ENCODE measurements at regions not wholly inside any gene's neighbourhood (a gene's known extent, or its start where the extent isn't known, plus 50 kb on each side); places are given as distances from the start of the nearest gene placed in this dataset.
A peak's percentile ranks its signal among the peaks of the same experiment; 100 is the strongest.

DNA sequence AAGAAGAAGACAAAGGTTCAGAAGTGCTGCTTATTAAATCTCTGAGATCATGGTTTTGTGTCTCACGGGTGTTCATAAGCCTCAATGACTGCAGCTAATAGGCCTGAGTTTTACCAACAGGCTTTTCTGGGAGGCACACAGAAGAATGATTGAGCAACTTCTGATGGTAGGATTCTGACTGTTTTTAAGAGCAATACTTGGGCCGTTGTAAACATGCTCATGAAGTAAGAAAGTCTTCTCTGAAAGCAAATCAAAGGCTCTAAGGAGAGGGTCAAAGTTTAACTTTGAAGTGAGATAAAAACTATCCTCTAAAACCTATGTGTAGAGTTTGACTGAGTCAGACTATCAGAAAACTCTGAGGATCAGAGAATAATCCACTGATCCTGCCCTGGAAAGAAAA lies 390.9 kb upstream of the DAB2 start:
- no peak for DNase-seq

DNA sequence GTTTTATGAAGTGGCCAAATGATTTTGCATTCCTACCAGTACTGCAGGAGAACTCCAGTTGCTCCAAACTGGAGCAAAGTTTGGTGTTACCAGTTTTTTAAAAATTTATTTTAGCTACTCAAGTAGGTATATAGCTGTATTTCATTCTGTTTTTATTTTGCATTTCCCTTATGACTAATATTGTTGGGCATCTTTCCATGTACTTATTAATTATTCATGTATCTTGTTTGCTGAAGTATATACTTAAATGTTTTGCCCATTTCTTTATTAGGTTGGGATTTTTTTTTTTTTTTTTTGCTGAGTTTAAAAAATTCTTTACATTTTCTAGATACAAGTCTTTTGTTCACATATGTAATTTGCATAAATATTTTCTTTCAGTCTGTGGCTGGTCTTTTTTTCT lies 386.6 kb upstream of the DAB2 start:
- DNase-seq = no peak

DNA sequence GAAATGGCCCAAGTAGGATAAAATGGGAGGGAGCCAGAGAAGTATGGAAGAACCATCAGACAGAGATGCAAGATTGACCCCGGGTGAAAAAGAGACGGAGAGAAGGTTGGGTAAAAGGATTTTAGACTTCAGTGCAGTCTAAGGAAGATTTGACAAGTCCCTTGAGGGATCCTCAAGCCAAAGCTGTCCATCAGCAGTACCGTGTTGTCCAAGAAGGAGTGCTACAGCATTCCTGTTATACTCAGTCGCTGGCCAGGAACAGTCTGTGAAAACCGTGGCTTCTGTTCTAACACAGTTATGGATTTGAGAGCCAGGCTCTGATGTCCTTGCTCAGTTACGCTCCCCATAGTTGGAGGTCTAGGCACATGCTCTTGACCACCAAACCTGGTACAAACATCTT lies 383.9 kb upstream of the DAB2 start:
- no peak for DNase-seq

DNA sequence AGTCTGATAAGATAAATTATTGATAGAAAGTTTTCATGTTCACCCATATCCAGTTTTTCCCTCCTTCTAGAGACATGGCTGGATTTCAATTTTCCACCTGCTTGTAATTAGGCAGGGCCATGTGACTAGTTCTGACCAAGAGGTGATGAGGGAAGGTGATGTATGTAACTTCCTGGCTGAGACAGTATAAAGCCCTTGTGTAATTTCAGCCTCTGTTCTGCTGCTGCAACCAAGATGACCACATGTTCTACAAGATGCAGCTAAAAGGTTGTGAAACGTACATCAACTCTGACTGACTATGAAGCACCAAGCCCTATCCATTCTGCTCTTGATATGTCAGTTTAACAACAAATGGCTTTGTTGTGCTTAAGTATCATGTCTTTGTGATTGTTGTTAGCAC lies 376.5 kb upstream of the DAB2 start:
- DNase-seq = no peak

DNA sequence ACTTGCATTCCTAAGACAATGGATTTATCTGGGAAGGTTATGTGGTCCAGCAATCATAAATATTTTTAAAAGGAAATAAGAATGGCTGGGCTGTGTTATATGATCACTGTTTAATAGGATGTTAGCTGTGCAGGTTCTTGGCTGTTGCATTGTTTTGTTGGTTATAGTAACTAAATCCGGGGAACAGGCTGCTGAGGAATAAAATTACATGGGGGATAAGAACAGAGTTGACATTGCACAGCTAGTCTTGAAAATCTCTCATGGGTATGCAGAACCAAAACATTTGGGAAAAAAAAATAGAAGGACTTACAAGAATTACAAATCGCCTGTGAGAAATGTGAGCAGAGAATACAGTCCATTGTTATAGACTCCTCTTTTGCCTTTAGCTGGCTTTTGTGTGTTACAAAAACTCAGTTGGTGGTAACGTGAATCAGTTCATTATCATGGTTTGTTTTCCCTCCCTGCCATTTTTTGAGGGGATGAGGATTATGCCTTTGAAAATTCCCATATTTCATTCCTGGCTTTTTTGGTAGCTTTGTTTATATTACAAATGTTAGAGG lies 375.3 kb upstream of the DAB2 start:
- DNase-seq = no peak

DNA sequence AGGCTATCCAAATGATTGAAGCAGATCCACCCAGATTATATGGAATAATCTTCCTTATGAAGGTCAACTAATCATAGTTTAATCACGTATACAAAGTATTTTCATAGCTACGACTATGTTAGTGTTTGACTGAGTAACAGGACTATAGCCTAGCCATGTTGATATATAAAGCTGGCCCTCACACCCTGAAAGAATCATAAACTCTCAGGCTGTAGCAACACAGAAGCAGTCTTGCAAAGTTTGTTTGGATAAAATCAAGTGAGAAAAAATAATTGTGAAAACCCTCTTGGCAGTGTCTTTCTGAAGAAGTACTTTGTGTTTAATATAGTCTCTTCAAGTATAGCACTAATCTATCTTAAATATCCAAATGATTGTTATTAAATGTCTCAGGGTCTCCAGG lies 374.5 kb upstream of the DAB2 start:
- no peak for DNase-seq

DNA sequence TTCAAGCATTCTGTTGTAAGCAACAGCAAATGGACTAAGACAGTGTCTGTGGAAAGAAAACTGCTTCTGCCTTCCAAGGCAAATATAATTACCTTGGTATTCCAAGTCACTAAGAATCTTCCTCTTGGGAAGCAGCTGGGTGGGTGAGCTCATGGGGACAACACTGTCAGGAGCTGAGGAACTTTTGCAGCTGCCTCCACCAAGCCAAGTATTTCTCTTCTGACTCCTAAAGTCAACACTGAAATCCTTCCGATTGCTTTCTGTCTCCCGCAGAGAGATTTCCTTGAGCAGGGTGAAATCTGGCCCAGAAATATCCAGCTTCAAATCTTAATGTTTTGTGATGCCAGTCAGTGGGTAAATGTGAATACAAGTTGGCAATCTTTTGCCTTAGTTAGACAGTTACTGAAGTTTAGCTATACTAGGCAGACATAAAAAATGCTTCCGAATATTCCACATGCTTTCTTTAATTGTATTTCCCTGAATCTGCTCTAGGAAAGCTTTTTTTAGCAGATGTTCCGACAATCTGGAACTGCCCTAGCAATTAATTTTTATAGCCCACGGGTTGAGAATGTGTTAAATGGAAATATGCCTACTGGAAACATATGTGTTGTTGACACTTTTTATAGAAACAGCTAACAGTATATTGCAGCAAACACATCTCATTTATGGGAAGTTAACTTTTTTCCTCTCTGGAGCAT lies 369.9 kb upstream of the DAB2 start:
- peak; percentile 41 to 67 (median 47) for DNase-seq

DNA sequence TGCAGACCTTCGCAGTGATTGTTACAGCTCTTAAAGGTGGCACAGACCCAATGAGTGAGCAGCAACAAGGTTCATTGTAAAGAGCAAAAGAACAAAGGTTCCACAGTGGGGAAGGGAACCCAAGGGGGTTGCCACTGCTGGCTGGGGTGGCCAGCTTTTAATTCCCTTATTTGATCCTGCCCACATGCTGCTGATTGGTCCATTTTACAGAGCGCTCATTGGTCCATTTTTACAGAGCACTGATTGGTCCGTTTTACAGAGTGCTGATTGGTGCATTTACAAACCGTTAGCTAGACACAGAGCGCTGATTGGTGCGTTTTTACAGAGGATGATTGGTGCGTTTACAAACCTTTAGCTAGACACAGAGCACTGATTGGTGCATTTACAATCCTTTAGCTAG lies 360.6 kb upstream of the DAB2 start:
- no peak for DNase-seq

DNA sequence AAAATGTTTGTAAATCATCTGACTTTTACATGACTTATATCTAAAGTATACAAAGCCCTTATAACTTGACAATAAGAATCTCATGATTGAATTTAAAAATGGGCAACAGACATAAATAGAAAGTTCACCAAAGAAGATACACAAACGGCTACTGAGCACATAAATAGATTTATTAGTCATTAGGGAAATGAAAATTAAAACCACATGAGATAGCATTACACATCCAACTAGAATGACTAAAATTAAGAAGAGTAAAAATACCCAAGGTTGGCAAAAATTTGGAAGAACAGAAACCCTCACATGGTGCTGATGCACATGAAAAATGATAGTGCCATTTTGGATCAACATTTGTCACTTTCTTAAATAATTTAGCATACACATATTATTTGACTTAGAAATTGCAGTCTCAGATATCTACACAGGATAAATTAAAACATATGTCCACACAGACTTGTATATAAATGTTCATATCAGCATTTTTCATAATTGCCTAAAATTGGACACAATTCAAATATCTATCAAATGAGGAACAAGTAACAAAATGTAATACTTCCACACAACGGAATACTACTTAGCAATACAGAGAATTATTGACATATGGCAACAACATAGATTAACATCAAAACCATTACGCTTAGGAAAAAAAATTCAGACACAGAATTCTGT lies 359.1 kb upstream of the DAB2 start:
- peak in 1 of 3 donors; percentile 67 for DNase-seq

DNA sequence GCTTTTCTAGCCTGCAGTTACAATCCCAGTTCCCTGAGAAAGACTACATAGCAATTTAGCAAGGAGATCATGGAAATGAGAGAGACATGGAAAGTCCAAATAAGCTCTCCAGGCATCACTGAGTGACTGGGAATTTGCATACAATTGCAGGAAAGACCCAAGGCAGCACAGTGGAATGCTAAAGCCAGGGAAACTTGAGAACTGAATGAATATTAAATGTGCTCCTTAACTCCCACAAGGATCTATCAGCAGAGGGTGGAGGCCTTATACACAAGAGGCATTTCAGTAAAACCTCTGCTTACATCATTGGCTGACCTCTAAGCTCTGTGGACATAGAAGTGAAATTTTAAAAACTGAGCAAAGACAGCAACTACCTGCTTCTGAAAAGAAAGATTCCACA lies 355.6 kb upstream of the DAB2 start:
- DNase-seq = no peak

DNA sequence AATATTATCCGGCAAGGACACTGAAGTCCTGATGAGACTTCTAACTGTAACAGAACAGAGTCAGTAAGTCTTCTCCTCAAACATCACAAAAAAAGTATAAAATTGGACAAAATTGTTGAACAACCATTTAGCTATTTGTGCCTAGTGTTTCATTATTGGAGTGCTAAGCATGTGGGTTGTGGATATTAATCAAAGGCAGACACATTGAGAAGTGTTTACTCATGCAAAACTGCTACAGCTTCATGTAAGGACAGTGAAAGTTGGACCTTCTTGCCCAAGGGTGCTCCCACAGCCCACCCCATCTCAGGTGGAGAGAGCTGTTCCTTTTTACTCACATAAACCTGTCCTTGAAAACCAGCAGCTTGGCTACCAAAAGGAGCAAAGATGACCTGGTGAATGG lies 355.1 kb upstream of the DAB2 start:
- DNase-seq = no peak

DNA sequence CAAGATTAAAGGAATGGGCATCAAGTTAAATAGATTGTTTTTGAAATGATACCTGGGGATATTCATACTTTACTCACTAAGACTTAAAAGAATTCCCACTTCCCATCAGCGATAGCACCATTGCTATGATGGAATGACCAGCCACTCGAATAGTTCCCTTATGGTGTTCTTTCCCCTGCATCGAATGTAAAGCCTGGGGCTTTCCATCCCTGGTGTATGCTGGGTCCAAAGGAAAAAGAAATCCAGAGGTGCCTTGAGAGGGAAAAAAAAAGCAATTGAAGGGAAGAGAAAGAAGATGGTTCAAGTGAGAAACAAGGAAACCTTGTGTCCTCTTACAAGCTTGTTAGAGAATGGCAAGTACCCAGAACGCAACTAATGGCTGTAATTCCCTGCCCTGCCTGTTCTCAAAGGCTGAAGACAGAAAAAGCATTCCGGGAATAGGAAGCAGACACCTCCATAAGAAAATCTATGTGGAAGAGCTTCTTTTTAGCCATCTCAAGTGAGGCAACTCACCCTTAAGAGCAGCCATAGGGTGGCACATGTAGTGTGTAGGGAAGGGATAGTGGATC lies 351.1 kb upstream of the DAB2 start:
- no peak for DNase-seq

DNA sequence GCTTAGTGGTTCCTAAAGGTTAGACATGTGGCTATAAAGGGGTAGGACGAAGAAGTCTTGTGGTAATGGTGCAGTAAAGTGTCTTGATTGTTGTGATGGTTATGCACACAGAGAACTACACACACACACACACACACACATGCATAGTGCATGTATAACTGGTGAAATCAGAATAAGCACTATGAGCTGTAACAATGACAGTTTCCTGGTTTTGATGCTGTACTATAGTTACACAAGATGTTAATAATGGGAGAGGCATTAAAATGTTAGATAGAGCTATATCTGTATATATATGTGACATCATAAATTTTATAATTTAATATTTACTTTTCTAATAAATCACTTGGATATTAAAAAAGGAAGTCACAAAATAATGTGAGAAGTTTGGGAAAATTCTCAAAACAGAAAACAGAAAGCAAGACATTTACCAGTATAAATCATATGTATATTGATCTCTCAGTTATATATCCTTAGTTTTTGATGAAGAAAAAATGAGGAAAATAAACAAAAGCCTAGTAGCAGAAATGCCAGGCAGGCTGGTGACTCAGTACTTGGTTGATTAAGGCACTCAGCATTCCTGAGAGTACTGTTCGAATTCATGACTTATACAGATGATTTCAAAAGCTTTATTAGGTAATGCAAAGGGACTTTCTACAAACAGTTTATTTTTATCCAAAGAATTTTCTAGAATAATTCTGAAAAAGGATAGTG lies 350.5 kb upstream of the DAB2 start:
- DNase-seq = peak in 1 of 3 donors; percentile 71

DNA sequence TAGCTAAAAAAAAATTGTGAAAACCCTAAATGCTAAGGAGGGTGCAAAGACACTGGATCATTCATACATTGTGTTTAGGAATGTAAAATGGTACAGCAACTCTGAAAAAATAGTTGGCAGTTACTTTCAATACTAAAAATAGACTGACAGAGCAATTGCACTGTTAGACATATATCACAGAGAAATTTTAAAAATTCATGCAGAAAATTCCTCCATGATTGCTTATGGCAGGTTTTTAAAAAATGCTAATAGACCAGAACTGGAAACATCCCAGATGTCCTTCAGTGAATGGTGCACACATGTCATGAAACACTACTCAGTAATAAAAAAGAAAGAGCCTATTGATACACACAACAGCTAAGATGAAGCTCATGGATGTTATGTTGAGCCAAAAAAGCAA lies 349.8 kb upstream of the DAB2 start:
- peak in 1 of 3 donors; percentile 33 for DNase-seq

DNA sequence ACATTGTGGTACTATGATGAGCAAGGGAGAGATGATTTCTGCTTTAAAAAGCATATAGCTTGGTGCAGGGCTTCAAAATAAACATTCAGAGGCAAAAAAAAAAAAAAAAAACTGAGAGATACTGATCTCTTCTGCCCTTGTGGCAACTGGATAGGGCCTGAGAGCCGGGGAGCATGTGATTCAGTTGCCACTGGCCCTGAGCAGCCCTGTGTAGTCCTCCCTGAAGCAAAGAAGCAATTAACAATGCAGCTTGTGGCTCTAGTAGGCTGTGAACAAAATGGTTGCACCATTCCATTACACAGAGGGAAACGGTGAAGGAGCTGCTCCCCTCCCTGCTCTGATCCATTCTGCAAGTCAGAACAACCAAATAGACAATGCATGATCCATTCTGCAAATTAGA lies 347.5 kb upstream of the DAB2 start:
- DNase-seq = no peak

DNA sequence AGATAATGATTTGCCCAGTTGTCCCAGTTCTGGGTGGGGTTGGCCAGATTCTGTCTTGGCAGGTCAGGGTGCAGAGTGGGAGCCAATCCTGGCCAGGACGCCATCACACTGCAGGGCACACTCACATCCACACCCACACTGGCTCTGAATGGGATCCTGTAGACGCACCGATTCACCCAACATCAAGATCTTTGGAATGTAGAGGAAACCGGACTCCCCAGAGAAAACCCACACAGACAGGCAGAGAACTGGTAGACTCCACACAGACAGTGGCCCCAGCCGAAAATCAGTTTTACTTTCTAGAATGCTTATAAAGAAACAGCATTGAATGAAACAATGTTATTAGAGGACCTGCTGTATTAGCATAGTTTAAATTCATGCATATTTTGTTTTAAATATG lies 343.1 kb upstream of the DAB2 start:
- no peak for DNase-seq

DNA sequence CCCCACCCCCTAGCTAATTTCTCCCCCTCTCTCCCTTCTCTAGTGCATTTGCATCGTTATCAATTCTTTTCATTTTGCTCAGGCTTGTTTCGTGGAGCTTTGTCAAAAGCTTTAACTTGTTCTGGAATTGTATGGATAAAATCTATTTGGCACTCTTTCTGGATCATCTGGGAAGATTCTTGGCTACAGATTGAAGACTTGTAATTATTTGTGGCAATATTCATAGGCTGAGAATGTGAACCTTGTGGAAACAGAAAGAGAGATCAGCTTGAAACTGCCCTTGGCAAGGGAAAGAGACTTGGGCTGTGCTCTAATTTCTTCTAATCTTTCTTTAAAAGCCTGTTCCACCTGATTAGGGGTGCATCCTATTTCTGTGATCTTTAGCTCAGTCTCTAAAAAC lies 340.6 kb upstream of the DAB2 start:
- peak; percentile 51 to 74 (median 57) for DNase-seq

DNA sequence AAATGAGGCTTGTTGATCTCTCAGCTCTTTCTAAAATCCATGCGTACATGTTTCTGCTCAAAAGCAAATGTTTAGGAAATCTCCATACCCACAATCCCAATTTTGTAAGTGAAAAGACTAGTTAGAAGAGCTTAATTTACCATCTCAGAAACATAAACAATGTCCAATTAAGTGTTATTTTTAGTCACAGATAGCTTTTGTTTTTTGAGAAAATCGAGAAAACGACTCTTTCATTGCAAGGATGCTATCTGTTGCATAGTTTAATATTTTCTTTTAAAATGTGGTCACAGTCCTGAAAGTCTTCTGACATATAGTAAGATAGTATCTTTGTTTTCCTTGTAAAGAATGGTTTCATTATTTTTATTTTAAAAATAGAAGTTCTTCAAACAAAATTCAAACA lies 338.0 kb upstream of the DAB2 start:
- DNase-seq = no peak

DNA sequence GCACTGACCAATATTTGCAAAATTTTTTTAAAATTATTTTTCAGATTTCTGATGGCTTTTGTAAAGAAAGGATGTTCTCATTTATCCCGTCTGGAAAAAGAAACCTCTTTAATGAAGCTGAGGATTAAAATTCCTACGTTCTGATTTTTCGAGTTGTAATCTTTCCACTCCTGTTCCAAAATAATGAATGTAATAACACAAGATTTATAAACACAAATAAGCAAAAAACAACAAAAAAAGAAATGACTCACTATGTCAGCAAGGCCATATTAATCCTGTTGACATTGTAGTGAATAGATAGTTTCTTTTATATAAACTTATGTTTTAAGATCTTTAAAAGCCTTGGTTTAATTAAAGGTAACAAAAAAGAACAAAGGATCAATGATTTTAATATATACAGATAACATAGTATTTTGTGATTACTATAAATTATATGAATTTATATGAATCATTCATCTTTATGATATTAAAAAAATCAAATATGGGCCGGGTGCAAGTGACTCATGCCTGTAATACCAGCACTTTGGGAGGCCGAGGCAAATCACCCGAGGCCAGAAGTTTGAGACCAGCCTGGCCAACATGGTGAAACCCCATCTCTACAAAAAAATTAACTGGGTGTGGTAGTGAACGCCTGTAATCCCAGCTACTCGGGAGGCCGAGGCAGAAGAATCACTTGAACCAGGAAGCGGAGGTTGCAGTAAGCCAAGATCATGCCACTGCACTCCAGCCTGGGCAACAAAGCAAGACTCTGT lies 336.6 kb upstream of the DAB2 start:
- no peak for DNase-seq

DNA sequence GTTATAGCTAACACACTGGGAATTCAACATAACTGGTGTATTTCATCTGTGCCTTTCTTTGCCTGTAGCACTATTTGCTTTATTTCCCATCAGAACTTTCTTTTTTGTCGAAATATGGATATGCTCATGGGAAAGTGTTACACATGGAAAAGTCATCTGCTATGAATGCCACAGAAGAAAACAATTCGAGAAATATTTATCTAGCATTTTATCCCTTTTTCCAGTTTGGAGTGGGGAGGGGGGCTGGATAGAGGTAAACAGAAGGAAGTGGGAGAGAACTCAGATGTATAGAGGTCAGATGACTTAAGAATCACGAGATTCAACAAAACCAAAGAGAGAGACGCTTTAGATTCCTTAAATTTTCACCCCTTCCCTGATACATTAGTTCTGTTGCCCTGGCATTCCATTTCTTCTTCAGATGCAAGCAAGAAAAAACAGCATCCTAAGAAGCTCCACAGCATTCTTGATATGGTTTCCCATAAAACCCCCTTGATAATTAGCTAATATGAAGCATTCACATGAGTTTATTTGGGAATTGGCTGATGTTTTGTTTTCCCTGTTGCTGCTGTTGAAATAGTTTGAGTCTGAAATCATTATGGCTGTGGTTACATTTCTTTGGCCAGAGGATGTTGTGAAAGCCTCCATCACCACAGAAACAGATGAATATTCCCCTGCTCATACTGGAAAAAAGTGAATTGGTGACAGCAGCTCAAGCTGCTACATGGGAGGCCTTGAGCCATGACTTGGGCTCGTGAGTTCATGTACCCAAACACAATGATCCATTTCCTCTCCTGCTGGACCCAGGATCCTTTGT lies 335.8 kb upstream of the DAB2 start:
- DNase-seq = peak; percentile 84 to 96 (median 93)

DNA sequence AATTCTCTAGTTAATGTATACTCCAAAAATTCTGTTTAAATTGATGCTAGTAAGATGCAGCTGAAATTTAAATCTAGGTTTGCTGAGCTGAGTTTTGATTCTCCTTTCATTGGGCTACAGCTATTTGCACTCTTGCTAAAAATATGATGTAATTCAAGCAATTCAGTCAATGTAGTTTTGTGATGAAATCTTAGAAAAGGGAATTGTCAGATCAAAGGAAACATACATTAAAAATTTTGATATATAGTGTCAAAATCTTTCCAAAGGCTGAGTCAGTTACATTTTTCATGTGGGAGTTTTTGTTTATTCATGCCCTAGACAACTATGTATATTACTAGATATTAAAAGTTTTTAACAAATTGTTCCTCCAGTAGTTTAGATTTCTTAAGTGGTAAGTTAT lies 334.9 kb upstream of the DAB2 start:
- peak in 2 of 3 donors; percentile 42 to 58 for DNase-seq
